Activated CD8-positive, alpha-beta memory T cell treated with anti-CD3 and anti-CD28 coated beads for 48 hours (primary cell): ENCODE measurements at regions not wholly inside any gene's neighbourhood (a gene's known extent, or its start where the extent isn't known, plus 50 kb on each side); places are given as distances from the start of the nearest gene placed in this dataset.
"Not testable (repeated sequence)": the region's sequence is repeated elsewhere in the genome, so short reads cannot be mapped to it uniquely, and the experiment has no call there.

Experiments
- DNase-seq, 3 experiments: peaks; one replicate each; pipeline ENCODE4 v3.0.0-alpha.2; 2020; ENCODE audit warnings: low read depth in 2 of 3, low spot score in 2 of 3

DNA sequence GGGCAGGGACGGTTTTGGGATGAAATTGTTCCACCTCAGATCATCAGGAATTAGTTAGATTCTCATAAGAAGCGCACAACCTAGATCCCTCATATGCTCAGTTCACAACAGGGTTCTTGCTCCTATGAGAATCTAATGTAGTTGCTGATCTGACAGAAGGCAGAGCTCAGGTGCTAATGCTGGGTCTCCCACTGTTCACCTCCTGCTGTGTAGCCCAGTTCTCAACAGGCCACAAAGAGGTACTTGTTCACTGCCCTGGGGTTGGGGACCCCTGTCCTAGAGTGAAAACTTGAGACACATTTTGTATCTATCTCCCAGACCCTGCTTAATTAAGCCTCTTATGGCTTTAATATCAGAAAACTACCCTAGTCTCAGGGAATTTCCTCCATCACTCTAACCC lies 966.0 kb downstream of the PCDH17 start:
- no peak for DNase-seq

DNA sequence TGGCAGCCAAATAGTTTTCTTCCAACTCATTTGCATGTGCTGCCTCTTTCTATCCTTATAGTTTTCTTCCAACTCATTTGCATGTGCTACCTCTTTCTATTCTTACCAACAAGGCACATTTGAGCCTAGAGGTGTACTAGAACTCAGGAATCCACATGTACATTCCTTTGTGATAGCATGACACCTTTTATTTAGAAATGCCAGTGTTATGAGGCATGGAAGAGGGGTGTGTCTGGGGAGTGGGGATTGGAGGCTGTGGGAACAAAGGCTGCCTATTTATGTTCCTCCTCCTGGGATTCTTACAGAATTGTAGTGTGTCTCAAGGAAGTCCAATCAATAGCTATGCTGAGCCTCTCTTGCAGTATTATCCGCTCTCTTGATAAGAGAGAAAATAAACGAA lies 966.7 kb downstream of the PCDH17 start:
- DNase-seq: no peak

DNA sequence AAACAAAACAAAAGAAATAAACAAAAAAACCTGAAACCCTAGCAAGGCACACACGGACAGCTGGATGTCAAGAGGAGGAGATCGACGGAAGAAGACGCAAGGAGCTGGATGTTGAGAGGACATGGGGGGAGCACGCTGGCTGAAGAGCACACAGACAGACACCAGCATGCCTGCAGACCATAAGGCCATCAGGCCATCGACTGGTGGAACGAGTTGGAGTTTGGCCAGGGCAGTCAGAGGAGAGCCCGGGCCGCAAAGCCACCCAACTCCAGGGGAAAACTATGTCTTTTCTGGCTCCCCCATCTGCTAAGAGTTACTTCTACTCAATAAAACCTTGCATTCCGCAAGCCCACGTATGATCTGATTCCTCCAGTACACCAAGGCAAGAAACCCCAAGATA lies 979.6 kb downstream of the PCDH17 start:
- no peak for DNase-seq

DNA sequence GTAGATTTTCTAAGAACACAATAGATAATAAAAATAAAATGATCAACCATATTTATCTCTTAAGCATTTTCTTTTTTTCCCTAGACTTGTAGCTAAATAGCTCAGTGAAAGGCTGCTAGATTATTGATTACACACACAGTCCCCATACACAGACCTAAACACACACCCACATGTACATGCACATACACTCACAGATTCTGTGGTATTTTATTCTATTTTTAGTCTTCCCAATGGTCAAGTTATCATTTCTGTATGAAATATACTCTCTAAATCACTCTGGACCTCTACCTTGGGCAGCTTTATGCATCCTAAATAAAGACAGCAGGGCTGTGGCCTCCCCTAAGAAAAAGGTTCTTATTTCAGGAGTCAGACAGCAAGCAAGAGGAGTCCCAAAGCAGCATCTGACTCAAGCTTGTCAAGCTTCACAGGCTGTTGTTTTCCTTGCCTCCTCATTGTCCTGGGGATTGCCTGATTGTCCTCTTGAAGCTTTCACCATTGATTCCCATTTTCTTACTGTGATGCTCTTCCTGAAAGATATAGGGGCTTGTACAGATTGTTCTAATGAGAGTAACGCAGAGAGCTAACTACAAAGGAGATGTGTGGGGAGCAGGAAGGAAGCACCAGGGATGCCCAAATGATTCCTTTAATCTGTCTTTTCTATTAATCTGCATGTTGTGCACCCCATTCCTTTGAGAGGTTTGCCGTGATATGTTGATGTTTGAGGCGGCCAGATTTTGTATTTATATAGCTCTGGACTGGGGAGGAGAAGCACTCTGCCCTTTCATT lies 986.5 kb downstream of the PCDH17 start:
- no peak for DNase-seq

DNA sequence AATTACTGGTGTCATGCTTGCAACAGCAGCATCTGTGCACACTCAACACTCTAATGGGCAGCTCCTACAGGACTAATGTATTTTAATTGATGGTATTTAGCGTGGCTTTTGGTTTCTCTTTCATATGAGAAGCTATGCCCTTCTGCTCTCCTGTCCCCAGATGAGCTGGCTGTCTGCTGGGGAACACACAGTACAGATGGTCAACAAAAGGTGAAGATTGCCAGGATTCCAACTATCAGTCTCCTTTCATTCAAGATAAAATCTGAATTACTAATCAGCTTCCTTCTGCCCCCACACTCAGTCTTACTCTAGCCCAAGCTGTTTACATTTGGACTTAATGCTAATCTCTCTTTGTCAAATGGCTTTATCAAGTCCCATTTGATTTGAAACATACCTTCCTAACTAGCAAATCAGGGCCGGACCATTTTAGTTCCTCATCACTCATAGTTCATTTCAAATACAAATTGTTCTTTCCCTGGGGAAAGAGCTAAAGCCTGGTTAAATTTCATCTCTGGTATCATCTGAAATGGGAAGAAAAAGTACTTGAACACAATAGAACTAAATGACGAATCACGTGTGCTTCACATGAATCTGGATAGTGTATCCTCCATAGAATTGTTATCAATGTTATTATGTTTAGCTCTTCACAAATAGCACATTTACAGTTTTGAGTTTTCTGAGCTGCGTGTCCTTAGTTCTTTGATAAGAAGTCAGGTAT lies 988.0 kb downstream of the PCDH17 start:
- no peak for DNase-seq

DNA sequence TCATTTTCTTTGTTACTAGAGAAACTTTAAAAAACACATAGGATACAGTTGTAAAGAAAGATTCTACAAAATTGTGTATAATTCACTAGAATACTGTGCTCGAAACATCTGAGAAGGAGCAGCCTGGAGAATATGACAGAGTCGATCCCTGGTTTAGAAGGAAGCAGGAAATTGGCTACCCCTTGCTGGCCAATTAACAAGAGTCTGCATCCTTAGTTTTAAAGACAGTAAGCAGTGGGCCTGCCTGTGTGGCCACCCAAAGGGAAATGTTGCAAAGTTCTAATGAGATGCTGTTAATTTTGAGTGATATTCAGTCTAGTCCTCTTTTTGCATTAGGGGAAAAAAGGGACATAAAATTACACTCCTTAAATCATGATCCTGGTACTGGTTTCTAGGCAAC lies 988.6 kb downstream of the PCDH17 start:
- DNase-seq: no peak

DNA sequence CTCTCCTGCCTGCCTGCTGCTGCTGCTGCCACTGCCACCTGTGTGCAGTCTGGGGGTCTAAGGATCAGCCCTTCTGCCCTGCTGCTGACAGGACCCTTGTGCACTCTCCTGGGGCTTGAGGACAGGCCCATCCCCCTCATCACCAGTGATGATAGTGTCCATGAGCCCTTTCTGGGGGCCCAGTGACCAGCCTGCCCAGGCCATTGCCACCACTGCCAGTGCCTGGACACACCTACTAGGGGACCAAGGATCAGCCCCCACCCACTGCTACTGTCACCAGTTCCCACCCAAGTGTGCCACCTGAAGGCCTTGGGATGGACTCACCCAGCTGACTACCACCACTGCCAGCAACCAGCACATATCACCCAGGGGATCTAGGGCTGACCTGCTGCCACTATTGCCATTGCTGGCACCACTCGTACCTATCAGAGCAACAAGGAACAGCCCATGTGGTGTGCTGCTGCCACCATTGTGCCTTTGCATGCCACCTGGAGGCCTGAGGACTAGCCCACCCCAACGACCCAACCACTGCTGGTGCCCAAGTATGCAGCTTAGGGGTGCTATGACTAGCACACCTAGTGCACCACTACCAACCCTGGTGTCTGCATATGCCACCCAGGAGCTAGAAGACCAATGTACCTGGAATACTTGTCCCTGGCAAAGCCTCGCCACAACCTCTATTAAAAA lies 994.3 kb downstream of the PCDH17 start:
- DNase-seq: no peak

DNA sequence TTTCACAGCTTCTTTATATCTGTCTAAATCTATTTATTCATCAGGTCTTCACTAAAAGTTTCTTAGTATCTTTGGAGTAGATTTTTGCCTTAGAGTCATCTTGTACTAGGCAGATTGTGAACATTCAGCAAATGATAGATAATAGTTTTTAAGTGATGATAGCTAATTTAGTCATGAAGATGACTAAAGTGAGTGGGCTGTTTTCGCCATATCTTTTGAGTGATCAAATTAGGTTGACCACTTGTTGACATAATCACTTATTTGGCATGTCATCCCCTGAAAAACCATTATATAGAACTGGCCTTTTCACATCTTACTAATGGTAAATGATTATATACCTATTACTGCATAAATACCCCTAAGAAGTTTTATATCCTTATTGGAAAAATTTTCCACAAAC lies 999.2 kb downstream of the PCDH17 start:
- no peak for DNase-seq

DNA sequence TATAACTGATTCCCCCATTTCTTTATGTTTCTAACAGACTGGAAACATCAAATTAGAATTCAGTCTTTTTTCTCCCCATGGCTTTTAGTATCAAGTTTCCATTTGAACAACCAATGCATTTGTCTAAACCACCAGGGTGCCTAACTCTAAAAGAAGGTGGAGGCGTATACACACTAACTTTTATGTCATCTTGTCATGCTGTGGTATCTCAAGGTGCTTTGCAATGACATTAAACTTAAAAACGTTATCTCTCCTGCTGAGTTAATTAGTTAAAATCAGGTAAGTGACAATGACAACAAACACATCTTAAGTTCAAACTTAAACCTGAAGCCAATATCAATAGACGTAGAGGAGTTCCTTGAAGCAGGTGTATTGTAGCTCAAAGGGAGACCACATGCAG lies 1001.7 kb downstream of the PCDH17 start:
- DNase-seq: no peak

DNA sequence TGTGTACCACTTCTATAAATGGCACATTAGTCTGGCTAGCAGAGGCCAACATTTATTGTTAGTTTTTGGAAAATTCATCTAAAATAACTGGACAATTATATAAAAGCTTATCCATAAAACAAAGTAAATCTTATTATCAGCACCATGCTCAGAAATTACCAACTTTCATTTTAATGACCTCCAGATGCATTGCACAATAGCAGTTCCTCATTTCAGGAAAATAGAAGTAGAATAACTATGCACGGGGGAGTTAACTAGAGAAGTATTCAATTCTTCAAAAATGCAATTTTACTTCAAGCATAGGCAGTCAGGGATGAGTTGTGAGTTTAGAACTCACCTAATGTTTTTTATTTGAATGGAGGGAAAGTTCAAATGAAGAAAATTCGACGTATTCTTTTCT lies 1023.5 kb downstream of the PCDH17 start:
- DNase-seq: no peak

DNA sequence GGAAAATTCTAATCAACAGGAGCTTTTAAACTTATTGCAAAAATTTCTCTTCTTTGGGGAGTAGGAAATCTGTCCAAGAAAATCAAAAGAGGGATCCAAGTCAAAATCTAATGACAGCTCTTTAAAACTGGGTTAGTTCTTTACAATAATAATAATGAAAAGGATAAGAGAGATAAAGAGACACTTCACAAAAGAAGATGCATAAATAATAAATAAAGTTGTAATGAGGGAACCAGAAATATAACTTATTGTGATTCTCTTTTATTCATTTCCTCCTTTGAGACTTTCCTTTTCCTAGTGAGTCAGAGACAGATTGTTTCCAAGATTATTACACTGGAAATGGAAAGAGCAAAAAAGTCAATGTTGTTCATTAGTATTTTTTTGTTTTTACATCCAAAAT lies 1029.3 kb downstream of the PCDH17 start:
- no peak for DNase-seq

DNA sequence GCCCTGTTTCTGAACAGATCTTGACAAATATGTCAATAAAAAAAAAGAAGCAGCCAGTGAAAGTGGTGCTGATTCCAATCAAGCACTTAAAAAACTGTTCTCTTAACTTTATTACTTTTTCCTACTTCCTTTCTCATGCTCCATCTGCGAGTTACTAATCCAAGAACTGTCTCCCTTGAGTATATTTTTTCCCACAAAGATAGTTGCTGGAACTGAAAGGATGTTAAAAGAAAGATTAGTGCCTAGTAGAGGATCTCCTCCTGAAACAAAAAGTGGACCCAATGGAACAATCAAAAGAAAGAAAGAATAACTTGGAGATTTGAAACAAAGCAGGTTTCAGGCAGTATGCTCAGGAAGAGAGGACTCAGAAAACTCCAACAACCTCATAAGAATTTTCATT lies 1034.8 kb downstream of the PCDH17 start:
- DNase-seq: no peak

DNA sequence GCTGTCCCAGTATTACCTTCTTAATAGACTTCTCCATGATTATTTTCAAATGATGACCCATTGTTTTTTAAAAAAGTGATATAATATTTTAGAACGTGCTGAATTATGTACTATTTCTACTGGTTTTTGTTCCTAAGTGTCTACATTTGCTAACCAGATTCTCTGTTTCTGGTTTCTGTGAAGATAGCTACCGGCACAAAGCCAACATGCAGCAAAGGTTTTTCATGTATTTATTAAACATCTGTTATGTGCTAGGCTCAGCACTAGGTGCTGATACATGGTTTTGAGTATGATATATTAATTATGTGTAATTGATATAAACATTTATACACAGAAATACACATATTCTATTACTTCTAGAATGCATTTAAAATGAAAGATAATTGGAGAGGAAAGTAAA lies 1035.6 kb downstream of the PCDH17 start:
- DNase-seq: no peak

DNA sequence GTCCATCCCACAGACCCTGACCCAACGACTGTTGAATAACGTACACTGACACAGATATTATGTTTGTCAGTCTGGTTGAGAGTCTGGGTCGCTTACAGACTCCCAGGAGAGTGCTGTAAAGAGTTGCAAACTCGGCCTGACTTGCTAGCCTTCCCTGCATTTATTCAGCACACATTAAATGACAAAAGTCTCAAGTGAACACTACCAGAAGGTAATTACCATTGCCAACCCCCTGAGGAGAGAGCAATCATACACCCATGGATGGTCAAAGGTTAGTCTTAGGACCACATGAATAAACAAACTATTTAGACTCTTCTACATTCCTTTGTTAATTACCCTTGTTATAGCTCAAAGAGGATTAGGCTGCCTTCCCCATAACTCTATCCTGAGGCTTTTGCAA lies 1048.6 kb downstream of the PCDH17 start:
- DNase-seq: no peak

DNA sequence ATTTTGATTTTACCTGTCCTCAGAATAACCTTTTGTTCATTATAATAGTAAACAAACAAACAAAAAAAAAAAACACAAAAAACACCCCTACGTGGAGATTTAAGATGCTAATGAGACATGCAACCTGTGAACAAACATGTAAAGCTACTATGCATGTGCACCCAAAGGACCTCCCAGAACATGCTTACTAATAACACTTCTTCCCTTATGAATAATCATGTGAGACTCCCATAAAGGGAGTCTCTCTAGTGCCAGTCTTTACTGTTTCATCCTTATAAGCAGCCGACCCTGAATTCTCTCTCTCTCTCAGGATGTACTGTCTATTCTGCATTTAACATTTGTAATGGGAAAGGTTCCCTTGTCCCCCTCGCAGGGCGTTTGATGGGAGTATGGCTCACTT lies 1051.1 kb downstream of the PCDH17 start:
- DNase-seq: no peak

DNA sequence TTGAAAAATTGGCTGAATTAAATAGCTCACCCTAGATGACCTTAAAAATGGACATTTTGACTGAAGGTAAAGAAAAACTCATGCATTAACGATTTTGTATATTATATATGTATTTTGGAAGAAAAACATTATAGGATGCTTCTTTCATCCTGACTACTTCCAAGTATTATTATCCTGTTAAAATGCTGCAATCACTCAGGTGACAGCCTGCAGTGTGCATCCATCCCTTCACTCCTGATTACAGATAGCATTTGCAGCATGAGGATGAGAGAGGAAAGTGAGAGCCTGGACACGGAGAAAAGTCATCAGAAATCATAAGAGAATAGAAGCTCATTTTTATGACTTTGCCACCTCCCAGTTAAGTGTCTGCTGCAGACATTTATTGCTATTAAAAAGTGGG lies 1055.6 kb downstream of the PCDH17 start:
- DNase-seq: no peak

DNA sequence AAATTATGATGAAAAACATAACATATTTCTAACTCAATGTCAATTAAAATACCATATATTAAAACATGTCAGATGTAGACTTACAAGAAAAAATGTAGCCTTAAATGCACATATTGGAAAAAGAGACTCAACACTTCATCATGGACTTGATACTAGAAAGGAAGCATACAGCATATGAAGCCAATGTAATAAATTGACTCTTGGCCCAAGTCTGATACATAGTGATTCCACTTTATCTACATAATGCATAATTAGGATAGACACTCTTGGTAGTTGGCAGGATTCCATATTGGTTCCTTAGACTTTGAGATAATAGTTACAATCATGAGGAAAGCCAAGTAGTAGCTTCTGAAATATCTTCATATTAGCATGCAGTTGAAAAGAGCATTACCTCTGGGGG lies 1067.0 kb downstream of the PCDH17 start:
- no peak for DNase-seq

DNA sequence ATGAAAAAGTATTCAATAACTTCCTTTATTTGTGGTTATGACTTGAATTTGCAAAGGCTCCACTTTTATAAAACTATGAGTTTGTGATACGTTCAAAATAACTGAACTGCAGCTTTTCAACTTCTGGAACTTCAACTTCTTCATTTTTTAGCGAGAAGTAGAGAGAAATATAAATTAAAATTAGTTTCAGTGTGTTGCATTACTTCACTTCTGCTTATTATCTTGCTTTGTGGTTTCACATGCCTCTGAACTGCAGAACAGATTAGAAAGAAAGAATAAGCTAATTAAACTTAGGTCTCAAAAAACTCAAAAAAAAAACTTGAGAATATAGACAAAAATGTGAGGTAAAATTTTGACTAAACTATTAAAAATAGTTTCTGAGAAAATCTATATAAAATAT lies 1073.4 kb downstream of the PCDH17 start:
- no peak for DNase-seq

DNA sequence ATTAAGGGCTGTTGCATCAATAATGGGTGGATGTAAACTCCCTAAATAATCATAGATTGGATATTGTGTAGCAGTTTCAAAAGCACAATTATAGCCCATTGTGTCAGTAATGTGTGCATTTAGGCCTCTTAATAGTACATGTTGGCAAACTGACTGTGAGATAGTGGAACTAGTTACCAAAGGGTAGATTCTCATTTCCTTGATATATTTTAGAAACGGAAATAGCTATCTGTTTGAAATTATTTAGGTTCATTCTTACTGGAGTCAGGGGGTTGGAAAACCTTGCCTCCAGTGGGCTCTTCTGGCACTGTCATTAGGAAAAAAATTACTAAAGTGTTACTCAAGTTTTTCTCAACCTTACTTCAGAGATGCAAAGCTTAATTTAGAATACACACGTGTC lies 1074.9 kb downstream of the PCDH17 start:
- no peak for DNase-seq

DNA sequence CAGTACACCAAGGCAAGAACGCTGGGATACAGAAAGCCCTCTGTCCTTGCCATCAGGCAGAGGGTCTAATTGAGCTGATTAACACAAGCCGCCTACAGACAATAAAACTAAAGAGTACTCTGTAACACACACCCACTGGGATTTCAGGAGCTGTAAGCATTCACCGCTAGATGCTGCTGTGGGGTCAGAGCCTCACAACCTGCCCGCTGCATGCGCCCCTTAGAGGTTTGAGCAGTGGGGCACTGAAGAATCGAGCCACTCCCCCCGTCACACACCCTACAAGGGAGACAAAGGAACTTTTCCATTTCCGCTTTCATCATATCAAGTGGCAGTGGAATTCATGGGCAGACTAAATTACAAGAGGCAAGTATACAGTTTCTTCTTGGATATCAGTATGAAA lies 1080.6 kb downstream of the PCDH17 start:
- no peak for DNase-seq

DNA sequence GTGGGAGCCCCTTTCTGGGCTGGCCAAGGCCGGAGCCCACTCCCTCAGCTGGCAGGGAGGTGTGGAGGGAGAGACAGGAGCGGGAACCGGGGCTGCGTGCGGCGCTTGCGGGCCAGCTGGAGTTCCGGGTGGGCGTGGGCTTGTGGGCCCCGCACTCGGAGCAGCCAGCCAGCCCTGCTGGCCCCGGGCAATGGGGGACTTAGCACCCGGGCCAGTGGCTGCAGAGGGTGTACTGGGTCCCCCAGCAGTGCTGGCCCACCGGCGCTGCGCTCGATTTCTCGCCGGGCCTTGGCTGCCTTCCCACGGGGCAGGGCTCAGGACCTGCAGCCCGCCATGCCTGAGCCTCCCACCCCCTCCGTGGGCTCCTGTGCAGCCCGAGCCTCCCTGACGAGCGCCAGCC lies 1082.5 kb downstream of the PCDH17 start:
- not testable (repeated sequence) for DNase-seq

DNA sequence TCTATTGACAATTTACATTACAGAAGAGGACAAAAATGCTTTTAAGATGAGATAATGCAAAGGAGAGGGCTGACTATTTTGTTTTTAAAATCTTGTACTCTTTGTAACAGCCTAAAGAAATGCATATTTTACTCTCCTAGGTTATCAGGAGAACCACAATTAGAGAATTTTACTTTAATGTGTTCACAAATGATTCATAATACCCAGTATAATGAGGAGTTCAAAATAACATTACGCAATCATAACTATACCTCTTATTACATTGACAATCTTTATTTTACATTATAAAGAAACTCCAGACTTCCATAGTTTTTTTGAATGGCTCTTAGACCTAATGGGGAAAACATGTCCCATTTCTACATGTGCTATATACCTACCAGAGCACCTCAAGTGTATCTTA lies 1089.7 kb downstream of the PCDH17 start:
- no peak for DNase-seq
